ENCODE measurements at regions not wholly inside any gene's neighbourhood (a gene's known extent, or its start where the extent isn't known, plus 50 kb on each side); places are given as distances from the start of the nearest gene placed in this dataset.
"Not testable (repeated sequence)": the region's sequence is repeated elsewhere in the genome, so short reads cannot be mapped to it uniquely, and the experiment has no call there.

DNA sequence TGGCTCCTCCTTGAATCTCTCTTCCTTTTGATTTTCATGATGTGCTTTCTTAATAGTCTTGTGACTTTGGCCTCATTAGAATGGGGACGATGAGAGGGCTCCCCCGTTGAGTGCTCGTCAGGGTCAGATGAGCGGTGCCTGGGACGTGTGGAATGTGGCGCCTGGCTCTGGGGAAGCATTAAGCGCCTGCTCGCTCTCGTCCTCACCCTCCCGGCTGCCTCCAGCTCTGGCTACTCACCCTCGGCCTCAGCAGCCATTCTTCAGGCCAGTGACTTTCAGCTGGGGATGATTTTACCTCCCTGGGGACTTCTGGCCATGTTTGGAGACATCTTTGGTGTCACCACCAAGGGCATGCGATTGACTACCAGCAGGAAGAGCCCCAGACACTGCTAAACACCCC is 69.7 kb downstream of the RPS6KA4 start:
- no peaks in the 10 kb centered on the region for H3K4me1 Mint-ChIP-seq
- no peaks in the 10 kb centered on the region for H3K9me3 Mint-ChIP-seq
- no peak for DNase-seq
- ATAC-seq = no peak
- H3K27me3 Mint-ChIP-seq = no peaks in the 10 kb centered on the region
- H3K4me3 Mint-ChIP-seq = no peak overlapping the region
- no peak overlapping the region for H3K27ac Mint-ChIP-seq

DNA sequence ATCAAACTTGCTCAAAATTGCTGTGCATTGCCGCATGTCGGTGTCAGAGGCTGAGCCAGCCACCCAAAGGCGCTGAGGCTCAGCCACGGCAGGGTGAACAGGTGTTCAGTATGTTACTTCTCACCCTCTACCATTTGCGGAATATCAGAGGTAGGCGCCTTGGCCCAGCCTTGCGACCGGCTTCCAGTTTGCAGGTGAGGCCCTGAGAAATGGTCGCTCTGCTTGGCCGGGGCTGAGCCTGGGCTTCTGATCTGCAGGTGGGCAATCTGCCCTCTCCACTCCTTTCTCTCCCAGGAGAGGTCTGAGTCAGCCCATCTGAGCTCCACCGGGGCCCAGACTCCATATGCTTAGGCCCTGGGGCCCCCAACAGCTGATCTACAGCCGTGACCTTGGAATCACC is 71.0 kb downstream of the RPS6KA4 start:
- H3K27ac Mint-ChIP-seq = no peak overlapping the region
- no peak overlapping the region for H3K4me3 Mint-ChIP-seq
- DNase-seq (no peak), ATAC-seq (no peak)
- H3K9me3 Mint-ChIP-seq = no peaks in the 10 kb centered on the region
- no peaks in the 10 kb centered on the region for H3K4me1 Mint-ChIP-seq
- no peaks in the 10 kb centered on the region for H3K27me3 Mint-ChIP-seq

DNA sequence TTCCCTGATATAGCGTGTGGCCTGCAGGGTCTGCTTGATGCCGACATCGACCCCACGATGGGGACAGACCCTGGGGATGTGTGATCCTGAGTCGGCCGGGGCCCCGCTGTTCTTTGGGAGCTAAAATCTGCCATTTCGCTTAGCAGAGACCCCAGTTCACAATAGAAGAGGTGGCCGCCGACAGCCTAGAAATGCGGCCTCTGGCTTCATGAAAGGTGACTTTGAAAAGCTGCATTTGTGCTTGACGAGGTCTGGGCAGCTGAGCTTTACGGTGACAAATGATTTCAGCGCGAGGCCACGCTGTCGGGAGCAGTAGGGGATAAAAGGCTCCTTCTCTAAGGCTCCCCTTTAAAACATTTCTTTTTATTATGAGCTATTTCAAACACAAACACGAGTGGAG is 71.7 kb downstream of the RPS6KA4 start:
- Mint-ChIP-seq H3K9me3 (no peaks in the 10 kb centered on the region), H3K27ac (no peak overlapping the region), H3K4me3 (no peak overlapping the region), H3K4me1 (no peaks in the 10 kb centered on the region), H3K27me3 (no peaks in the 10 kb centered on the region)
- no peak for DNase-seq
- ATAC-seq = no peak

DNA sequence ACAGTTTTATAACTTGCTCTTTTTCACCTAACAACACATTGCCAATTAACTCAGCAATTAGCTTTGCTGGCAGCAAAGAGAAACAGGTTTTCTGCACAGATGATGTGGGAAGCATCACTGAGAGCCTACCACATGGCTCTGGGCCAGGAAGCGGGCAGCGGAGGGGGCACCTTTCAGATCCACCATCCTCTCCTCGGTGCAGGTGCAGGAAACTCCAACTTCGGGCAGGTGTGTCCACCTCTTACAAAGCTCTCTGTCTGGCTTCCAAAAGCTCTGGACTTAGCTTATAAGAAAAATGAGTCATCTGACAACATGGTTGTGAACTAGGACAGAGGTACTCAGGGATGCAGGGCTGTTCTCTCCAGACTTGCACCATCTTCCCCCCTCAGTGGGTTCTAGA is 77.0 kb downstream of the RPS6KA4 start:
- H3K9me3 Mint-ChIP-seq = no peaks in the 10 kb centered on the region
- peaks cover 7% of the 10 kb centered on the region for H3K4me1 Mint-ChIP-seq
- ATAC-seq = no peak
- no peak overlapping the region for H3K4me3 Mint-ChIP-seq
- peaks cover 28% of the 10 kb centered on the region for H3K27me3 Mint-ChIP-seq
- no peak overlapping the region for H3K27ac Mint-ChIP-seq
- no peak for DNase-seq

DNA sequence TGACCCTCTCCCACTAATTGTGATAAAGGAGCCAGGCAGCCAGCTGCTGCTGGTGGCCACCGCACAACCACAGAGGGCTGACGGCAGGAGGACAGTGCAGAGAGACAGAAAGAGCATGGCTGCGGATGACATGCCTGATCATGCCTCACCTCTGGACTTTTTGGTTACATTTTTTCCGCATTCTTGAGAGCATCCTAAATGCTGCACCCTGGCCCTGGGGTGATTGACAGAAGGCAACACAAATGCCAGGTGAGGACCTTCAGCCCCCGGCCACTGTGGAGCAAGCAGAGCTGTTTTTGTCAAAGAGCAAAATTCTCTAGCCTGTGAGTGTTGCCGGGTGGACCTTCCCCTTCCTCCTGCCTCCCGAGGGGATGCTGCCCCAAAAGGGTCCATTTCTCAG is 78.5 kb downstream of the RPS6KA4 start:
- H3K27me3 Mint-ChIP-seq = peaks cover 36% of the 10 kb centered on the region
- no peak for DNase-seq
- no peaks in the 10 kb centered on the region for H3K9me3 Mint-ChIP-seq
- peaks cover 7% of the 10 kb centered on the region for H3K4me1 Mint-ChIP-seq
- peak overlapping the region in 1 of 2 donors; percentile 33 for H3K27ac Mint-ChIP-seq
- ATAC-seq = no peak
- no peak overlapping the region for H3K4me3 Mint-ChIP-seq

DNA sequence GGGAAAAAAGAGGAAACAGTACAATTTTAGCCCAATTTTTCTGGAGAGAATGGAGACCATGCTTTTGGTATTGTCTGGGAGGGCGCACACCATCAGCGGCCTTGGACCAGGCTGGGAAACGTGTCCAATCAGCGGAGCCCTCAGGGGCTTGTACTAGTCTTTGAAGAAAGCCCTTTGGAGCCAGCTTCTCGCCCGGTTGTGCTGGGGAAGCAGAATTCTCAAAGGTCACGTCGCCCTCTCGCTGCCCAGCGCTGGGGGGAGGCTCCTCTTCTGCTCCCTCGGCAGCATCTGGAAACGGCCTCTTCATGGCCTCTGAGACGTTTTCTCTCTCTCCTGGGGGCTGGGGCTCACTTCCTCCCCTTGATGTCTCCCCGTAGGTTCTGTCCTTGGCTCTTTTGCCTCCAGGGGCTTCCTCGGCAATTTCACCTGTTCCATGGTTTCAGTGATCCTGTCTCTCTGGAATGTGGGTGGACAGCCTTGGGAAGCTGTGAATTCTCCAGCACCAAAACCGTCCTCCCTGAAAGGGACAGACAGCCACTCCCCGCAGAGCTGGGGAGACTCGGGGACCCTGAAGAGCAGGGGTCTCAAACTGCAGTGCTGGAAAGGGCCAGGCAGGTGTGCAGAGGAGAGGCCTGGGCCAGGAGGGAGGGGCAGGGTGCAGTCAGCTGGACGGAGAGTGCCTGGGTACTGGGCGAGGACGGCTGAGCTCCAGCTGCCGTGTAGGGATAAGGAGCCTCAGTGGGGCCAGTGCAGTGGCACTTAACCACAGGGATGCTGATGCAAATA is 80.2 kb downstream of the RPS6KA4 start:
- DNase-seq = no peak
- no peak for ATAC-seq
- peaks cover 7% of the 10 kb centered on the region for H3K4me1 Mint-ChIP-seq
- H3K9me3 Mint-ChIP-seq = no peaks in the 10 kb centered on the region
- peaks cover 36% of the 10 kb centered on the region for H3K27me3 Mint-ChIP-seq
- H3K4me3 Mint-ChIP-seq = no peak overlapping the region
- no peak overlapping the region for H3K27ac Mint-ChIP-seq

DNA sequence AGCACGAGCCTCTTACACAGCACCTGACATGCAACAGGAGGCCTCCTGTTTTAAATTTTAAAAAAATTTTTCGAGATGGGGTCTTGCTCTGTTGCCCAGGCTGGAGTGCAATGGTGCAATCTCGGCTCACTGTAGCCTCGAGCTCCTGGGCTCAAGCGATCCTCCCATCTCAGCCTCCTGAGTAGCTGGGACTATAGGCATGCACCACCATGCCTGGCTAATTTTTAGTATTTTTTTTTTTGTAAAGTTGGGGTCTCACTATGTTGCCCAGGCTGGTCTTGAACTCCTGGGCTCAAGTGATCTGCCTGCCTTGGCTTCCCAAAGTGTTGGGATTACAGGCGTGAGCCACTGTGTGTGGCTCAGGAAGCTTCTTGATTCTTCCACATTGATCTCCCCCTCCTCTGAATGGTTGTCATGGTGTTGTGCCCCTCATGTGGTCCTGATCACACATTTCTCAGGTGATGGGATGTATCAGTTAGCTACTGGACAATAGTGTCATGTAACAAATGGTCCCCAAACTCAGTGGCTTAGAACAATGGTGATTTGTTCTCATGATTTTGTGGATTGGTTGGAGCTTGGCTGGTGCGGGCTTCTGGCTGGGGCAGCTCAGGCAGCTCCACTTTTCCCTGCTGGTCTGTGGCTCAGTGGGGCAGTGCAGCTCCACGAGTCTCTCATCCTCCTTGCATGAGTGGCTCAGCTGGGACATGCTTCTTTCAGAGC is 81.0 kb downstream of the RPS6KA4 start:
- H3K27ac Mint-ChIP-seq, H3K4me3 Mint-ChIP-seq, H3K4me1 Mint-ChIP-seq, H3K9me3 Mint-ChIP-seq, DNase-seq, ATAC-seq: not testable (repeated sequence)
- H3K27me3 Mint-ChIP-seq = peaks cover 44% of the 10 kb centered on the region

DNA sequence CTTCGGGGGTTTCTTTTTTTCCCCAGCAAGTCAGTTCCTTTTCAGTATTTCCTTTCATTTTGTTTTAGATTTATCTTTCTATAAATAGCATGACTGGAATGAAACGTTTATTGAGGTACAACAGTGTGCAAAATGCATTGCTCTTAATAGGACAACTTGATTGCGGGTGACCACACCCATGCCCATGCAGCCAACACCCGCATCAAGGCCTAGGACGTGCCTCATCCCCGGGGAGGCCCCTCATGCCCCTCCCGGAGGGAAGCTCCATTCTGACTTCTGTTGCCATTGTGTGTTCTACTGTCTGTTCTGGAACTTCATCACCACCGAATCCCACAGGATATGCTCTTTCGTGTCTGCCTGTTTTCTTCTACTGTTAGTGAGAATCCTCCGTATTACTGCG is 82.2 kb downstream of the RPS6KA4 start:
- Mint-ChIP-seq H3K4me1 (peaks cover 7% of the 10 kb centered on the region), H3K27ac (no peak overlapping the region), H3K27me3 (peaks cover 44% of the 10 kb centered on the region), H3K9me3 (no peaks in the 10 kb centered on the region), H3K4me3 (no peak overlapping the region)
- DNase-seq (no peak), ATAC-seq (no peak)

DNA sequence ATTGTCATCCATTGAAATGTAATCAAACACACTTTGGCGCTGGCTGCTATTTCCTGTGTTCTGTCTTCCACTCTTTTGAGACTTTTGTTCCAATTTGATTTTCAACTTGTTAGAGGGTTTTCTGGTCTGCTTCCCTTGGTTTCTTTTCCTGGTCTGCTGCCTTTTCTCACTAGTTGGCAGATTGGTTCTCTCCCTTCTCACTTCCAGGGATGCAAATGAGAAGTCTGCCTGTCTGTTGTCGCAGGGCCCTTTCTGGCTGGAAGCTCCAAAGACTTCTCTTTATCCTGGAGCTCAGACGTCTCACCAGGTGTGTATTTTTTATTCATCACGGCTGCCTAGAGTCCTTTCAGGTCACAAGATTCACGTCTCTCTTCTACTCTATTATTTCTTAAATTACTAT is 84.0 kb downstream of the RPS6KA4 start:
- ATAC-seq = no peak
- Mint-ChIP-seq H3K27me3 (peaks cover 48% of the 10 kb centered on the region), H3K9me3 (no peaks in the 10 kb centered on the region), H3K4me1 (peaks cover 2% of the 10 kb centered on the region), H3K27ac (no peak overlapping the region), H3K4me3 (no peak overlapping the region)
- no peak for DNase-seq

DNA sequence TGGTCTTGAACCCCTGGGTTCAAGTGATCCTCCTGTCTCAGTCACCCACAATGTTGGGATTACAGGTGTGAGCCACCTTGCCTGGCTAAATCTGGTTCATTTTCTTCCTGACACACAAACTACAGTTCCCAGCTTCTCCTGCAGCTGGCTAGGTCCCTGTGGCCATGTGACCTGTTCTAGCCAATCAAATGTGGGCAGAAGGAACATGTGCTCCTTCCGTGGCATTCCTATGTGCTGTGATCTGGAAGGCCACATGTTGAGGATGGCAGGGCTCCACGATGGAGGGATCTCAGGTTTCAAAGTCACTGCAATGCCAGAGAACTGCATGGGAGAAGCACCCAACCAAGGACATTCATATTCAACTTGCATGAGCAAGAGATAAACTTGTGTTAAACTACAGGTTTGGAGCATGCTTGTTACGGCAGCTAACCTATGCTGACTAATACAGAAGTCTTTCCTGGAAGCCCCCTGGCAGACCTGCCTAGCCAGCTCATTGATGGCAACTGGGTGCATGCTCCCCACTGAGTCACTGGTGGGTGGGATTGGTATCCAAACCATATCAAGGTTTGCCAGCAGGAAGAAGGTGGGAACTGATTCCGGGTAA is 86.0 kb downstream of the RPS6KA4 start:
- ATAC-seq (no peak), DNase-seq (no peak)
- Mint-ChIP-seq H3K27ac (no peak overlapping the region), H3K4me3 (no peak overlapping the region), H3K9me3 (no peaks in the 10 kb centered on the region), H3K4me1 (peaks cover 21% of the 10 kb centered on the region), H3K27me3 (peaks cover 58% of the 10 kb centered on the region)

DNA sequence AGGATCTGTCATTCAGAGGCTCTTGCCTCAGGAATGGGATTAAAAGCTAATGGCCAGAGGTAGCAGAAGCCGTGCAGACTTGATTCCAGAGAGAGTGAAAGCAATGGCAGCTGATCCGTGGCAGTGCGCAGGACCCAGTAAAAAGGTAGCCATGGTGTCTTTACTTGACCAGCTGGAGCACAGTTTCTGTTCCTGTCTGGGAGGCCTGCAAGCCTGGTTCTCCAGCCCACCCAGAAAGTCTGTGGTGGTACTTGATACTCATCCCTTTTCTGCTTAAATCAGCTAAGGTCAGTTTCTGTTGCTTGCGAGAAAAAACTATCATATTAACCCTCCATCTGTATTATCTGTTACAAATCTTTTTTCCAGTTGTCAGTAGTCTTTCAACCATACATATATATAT is 86.7 kb downstream of the RPS6KA4 start:
- Mint-ChIP-seq H3K4me1 (peaks cover 21% of the 10 kb centered on the region), H3K27me3 (peaks cover 55% of the 10 kb centered on the region), H3K4me3 (no peak overlapping the region), H3K9me3 (no peaks in the 10 kb centered on the region), H3K27ac (no peak overlapping the region)
- no peak for ATAC-seq
- no peak for DNase-seq

DNA sequence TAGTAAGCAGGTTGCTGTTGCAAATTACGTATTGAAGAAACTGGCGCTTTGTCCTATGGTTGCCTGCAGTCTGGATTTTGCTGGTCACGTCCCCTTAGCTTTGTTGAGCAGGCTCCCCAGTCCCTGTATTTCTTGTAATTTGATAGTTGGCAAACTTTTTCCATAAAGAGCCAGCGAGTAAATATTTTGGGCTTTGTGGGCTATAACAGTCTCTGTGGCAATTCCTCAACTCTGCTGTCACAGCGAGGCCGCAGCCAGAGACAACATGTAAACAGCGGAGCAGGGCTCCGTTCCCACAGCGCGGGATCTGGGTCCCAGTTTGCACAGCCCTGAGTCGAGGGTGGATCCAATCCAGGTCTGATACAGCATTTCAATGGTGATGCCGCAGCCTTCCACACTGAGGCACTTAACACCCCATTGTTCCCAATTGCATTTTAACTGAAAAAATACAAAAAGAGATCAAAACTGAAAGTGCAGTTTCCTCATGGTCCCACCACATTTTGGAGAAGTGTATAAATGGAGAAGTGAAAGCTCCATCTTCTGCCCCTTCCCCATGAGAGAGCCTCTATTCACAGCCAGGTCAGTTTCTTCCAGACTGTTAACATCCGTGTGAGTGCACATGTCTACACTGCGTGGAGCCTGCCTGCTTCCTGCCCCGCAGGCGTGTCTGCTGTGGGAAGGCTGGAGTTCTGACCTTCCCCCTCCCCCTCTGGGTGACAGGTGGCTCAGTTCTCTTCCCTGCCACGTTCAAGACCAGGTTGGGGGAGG is 89.1 kb downstream of the RPS6KA4 start:
- H3K27ac Mint-ChIP-seq = no peak overlapping the region
- DNase-seq (no peak), ATAC-seq (no peak)
- no peaks in the 10 kb centered on the region for H3K9me3 Mint-ChIP-seq
- H3K4me1 Mint-ChIP-seq = peaks cover 21% of the 10 kb centered on the region
- H3K4me3 Mint-ChIP-seq = peak overlapping the region; percentile 87 to 92
- peaks cover 44% of the 10 kb centered on the region for H3K27me3 Mint-ChIP-seq

DNA sequence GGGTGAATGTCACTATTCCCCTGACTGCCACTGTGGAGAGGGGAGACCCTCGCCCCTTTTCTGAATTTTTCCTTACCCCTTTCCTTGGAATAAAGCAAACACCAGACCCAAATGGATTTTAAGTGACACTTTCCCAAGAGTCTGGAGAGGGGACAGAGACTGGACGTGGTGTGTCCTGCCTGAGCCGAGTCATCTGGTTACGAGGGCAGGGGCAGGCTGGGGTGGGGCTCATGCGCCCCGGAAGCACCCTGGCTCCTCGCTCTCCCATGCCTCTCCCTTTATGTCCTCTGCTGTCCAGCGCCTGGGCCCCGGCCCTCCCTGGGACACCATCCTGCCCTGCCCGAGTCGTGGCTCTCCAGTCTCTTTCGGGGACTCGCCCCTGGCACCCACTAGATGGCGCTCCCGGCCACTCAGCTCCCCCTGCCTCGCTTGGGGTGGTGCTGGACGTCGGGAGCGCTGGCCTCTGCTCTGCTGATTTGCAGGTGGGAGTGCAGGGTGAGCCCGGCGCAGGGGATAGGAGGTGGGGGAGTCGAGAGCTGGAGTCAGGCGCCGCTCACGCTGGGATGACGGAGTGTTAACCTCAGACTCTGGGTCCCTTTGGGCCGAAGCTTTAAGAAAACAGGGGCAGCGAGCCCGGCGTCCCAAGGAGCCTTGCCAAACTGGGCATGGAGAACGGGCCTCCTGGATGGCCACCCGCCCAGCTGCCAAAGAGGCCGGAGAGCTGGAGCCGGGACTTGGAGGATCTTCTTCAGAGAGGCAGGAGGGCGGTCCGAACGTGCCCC is 89.8 kb downstream of the RPS6KA4 start:
- Mint-ChIP-seq H3K27ac (no peak overlapping the region), H3K9me3 (no peaks in the 10 kb centered on the region), H3K4me3 (peak overlapping the region; percentile 87 to 92), H3K4me1 (peaks cover 21% of the 10 kb centered on the region), H3K27me3 (peaks cover 44% of the 10 kb centered on the region)
- ATAC-seq (peak; percentile 91), DNase-seq (peak; percentile 78 to 79)

DNA sequence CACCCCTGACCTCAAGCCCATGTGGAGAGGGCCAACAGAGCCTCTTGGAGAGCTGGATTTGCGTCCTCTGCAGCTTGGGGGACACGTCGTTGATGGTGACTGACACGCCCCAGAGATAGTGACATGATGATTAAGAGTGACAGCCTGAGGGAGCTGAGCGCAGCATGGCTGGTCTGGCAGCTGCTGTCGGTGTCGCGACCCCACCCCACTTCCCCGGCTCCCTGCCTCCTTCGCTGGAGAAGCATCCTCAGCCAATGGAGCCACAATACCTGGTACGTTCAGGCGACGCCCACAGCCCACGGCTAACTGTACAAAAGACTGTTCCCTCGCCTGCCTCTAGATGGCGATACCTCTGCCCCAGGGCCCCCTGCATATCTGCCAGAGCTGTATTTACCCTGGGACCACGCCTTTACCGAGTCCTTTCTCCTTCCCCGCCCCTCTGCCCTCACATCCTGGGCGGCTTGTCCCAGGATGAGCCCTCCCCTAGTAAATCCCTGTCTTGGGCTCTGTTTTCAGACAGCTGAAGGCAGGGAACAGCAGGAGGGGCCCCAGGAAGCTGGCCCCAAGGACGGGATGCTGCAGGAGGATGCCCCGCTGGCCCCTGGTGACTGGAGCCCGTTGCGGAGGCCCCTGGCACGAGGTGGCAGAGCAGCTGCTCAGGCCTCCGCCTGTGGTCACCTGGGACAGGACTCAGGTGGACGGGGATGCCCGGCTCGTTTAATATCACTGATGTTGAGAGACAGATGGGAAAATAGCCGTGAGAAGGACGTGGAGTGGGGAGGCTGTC is 90.6 kb downstream of the RPS6KA4 start:
- peaks cover 21% of the 10 kb centered on the region for H3K4me1 Mint-ChIP-seq
- H3K27ac Mint-ChIP-seq = no peak overlapping the region
- DNase-seq = peak; percentile 75
- peak overlapping the region; percentile 87 to 92 for H3K4me3 Mint-ChIP-seq
- peaks cover 40% of the 10 kb centered on the region for H3K27me3 Mint-ChIP-seq
- peak; percentile 95 for ATAC-seq
- no peaks in the 10 kb centered on the region for H3K9me3 Mint-ChIP-seq

Measured in stimulated activated naive CD8-positive, alpha-beta T cell treated with anti-CD3 and anti-CD28 coated beads, Interleukin-15, amount 100 ng/mL, for 72 hours (primary cell).